GM12891 (cell line): ENCODE measurements at regions not wholly inside any gene's neighbourhood (a gene's known extent, or its start where the extent isn't known, plus 50 kb on each side); places are given as distances from the start of the nearest gene placed in this dataset.

ENCODE experiments used
- PAX5 ChIP-seq: IDR thresholded peaks from 2 replicates; pipeline ENCODE4 v1.6.1; 2011; ENCODE audit warnings: low read length, moderate library complexity, mild to moderate bottlenecking; ENCODE audit not compliant: insufficient read depth, severe bottlenecking
- POLR2A ChIP-seq: IDR thresholded peaks from 2 replicates; pipeline ENCODE4 v1.6.1; 2011; ENCODE audit warnings: low read depth, low read length, control low read depth
- POLR2AphosphoS5 ChIP-seq: IDR thresholded peaks from 2 replicates; pipeline ENCODE4 v1.6.1; 2011; ENCODE audit warnings: low read depth, low read length, control low read depth
- POU2F2 ChIP-seq: IDR thresholded peaks from 2 replicates; pipeline ENCODE4 v1.6.1; 2011; ENCODE audit warnings: low read depth, mild to moderate bottlenecking, control low read depth, low read length, moderate library complexity
- SPI1 ChIP-seq: IDR thresholded peaks from 2 replicates; pipeline ENCODE4 v1.6.1; 2011; ENCODE audit warnings: low read depth, low read length, control low read depth
- TAF1 ChIP-seq: IDR thresholded peaks from 2 replicates; pipeline ENCODE4 v1.6.1; 2011; ENCODE audit warnings: low read depth, low read length, control low read depth

- TF ChIP-seq POLR2AphosphoS5 (no peak), POLR2A (no peak), TAF1 (no peak), SPI1 (no peak), PAX5 (no peak), POU2F2 (no peak)
These were observed 1741.8 kb upstream of the CDH9 start for GRCh38 chr5:28780083-28780692.
